GM23338 (cell line): ENCODE measurements at regions not wholly inside any gene's neighbourhood (a gene's known extent, or its start where the extent isn't known, plus 50 kb on each side); places are given as distances from the start of the nearest gene placed in this dataset.

ENCODE experiments used
- ATAC-seq: fragments of 200-7000 bp; cut with Tn5 transposase; 3 replicates; pipeline ENCODE4 v1.9.1; 2020
- DNase-seq: peaks from one replicate; pipeline ENCODE4 v3.0.0-alpha.2; 2015; ENCODE audit warnings: low spot score
- H2AFZ ChIP-seq: fragments of 200-600 bp; sonication (generic); 2 replicates; pipeline ENCODE4 v1.8.0; 2016; ENCODE audit warnings: antibody characterized with exemption, mild to moderate bottlenecking, moderate library complexity
- H3F3A ChIP-seq: fragments of 200-600 bp; sonication (generic); replicated peaks from 2 replicates; pipeline ENCODE4 v1.8.0; 2017; ENCODE audit warnings: antibody characterized with exemption, mixed run types, low read depth
- H3K27ac ChIP-seq: fragments of 200-600 bp; sonication (generic); 2 replicates; pipeline ENCODE4 v1.6.1; 2016; ENCODE audit warnings: low read depth
- H3K27me3 ChIP-seq: fragments of 200-600 bp; sonication (generic); 2 replicates; pipeline ENCODE4 v1.8.0; 2016; ENCODE audit warnings: mild to moderate bottlenecking, mixed run types, moderate library complexity; ENCODE audit not compliant: insufficient read depth
- H3K36me3 ChIP-seq: fragments of 200-600 bp; sonication (generic); 2 replicates; pipeline ENCODE4 v1.8.0; 2016; ENCODE audit warnings: mild to moderate bottlenecking; ENCODE audit not compliant: insufficient read depth
- H3K4me1 ChIP-seq: fragments of 200-600 bp; sonication (generic); 2 replicates; pipeline ENCODE4 v1.8.0; 2016; ENCODE audit warnings: mild to moderate bottlenecking, moderate library complexity; ENCODE audit not compliant: insufficient read depth
- H3K4me2 ChIP-seq: fragments of 200-600 bp; sonication (generic); 2 replicates; pipeline ENCODE4 v1.7.1; 2017; ENCODE audit warnings: mixed run types
- H3K4me3 ChIP-seq: fragments of 200-600 bp; sonication (generic); 2 replicates; pipeline ENCODE4 v1.6.1; 2016; ENCODE audit warnings: mixed run types
- H3K79me2 ChIP-seq: fragments of 200-600 bp; sonication (generic); replicated peaks from 2 replicates; pipeline ENCODE4 v1.8.0; 2017; ENCODE audit warnings: mild to moderate bottlenecking; ENCODE audit not compliant: insufficient read depth
- H3K9me2 ChIP-seq: fragments of 200-600 bp; sonication (generic); 2 replicates; pipeline ENCODE4 v1.8.0; 2017; ENCODE audit not compliant: insufficient read depth
- H4K20me1 ChIP-seq: fragments of 200-600 bp; sonication (generic); replicated peaks from 2 replicates; pipeline ENCODE4 v1.8.0; 2017; ENCODE audit warnings: mild to moderate bottlenecking; ENCODE audit not compliant: insufficient read depth
- H3K27ac Mint-ChIP-seq: 2 replicates; pipeline ENCODE4 v1.8.0; 2020; ENCODE audit warnings: inconsistent platforms, mild to moderate bottlenecking, moderate library complexity, mixed read lengths
- H3K27me3 Mint-ChIP-seq: 3 replicates; pipeline ENCODE4 v1.8.0; 2022; ENCODE audit warnings: low read depth, mild to moderate bottlenecking, moderate library complexity, mixed read lengths, inconsistent platforms; ENCODE audit not compliant: insufficient read depth, poor library complexity
- H3K36me3 Mint-ChIP-seq: 3 replicates; pipeline ENCODE4 v1.8.0; 2021; ENCODE audit warnings: low read depth, mild to moderate bottlenecking, inconsistent platforms, moderate library complexity, mixed read lengths
- H3K4me1 Mint-ChIP-seq: 3 replicates; pipeline ENCODE4 v1.8.0; 2020; ENCODE audit warnings: mild to moderate bottlenecking, inconsistent platforms, mixed read lengths
- H3K4me3 Mint-ChIP-seq: 3 replicates; pipeline ENCODE4 v1.8.0; 2021; ENCODE audit warnings: moderate library complexity, mild to moderate bottlenecking, inconsistent platforms, mixed read lengths
- H3K9me3 Mint-ChIP-seq: 3 replicates; pipeline ENCODE4 v1.8.0; 2020; ENCODE audit warnings: moderate library complexity, mild to moderate bottlenecking, inconsistent platforms, mixed read lengths
- CTCF ChIP-seq, 2 experiments: fragments of 200-600 bp in 1 of 2; sonication (generic) in 1 of 2; conservative IDR thresholded peaks; 2 replicates each; pipeline versions ENCODE4 v1.5.1 to v1.6.1; 2016 to 2017; ENCODE audit warnings: antibody characterized with exemption in 2 of 2, low read depth in 2 of 2, mild to moderate bottlenecking in 2 of 2, moderate library complexity in 1 of 2
- EZH2 ChIP-seq: fragments of 200-600 bp; sonication (generic); IDR thresholded peaks from one replicate; pipeline ENCODE4 v1.8.0; 2017; ENCODE audit warnings: antibody characterized with exemption, mild to moderate bottlenecking, low read depth; ENCODE audit not compliant: unreplicated experiment
- EZH2phosphoT487 ChIP-seq: fragments of 200-600 bp; sonication (generic); IDR thresholded peaks from one replicate; pipeline ENCODE4 v1.8.1; 2018; ENCODE audit warnings: antibody characterized with exemption; ENCODE audit not compliant: unreplicated experiment
- NANOG ChIP-seq: IDR thresholded peaks from 2 replicates; pipeline ENCODE4 v1.6.1; 2016; ENCODE audit warnings: antibody characterized with exemption, borderline replicate concordance
- POLR2AphosphoS5 ChIP-seq: IDR thresholded peaks from 2 replicates; pipeline ENCODE4 v1.6.1; 2016; ENCODE audit warnings: antibody characterized with exemption, low read depth
- REST ChIP-seq: IDR thresholded peaks from one replicate; pipeline ENCODE4 v1.6.1; 2018; ENCODE audit warnings: antibody characterized with exemption; ENCODE audit not compliant: unreplicated experiment
- ZNF462 ChIP-seq: fragments of 250-450 bp; sonication (Bioruptor Pico); IDR thresholded peaks from 2 replicates; pipeline ENCODE4 v1.5.0; 2020; ENCODE audit warnings: mild to moderate bottlenecking, moderate library complexity

- no peaks in the 10 kb centered on the region for H3K36me3 ChIP-seq
- no peak for TF ChIP-seq CTCF (conservative IDR thresholded peaks at IDR 0.05; ENCODE audit: low read depth in 2 of 2)
- no peak for TF ChIP-seq REST
- no peak for TF ChIP-seq POLR2AphosphoS5
- peak; percentile 86 for TF ChIP-seq NANOG
- no peak for TF ChIP-seq EZH2
- no peak for TF ChIP-seq ZNF462 (CRISPR knock-in tag)
- no peak for TF ChIP-seq EZH2phosphoT487
- H3K27ac ChIP-seq = peak overlapping the region; percentile 29
- no peak overlapping the region for H3K27ac Mint-ChIP-seq
- no peak overlapping the region; the same call in 2 of the 3 replicates for H3K4me3 Mint-ChIP-seq
- no peak overlapping the region for H2AFZ ChIP-seq
- H3K9me2 ChIP-seq = 0 out of 2 replicates have a peak, but pooled peaks cover 4% of the 10 kb centered on the region
- no peaks in the 10 kb centered on the region for H3K79me2 ChIP-seq
- no peaks in the 10 kb centered on the region for H4K20me1 ChIP-seq
- no peaks in the 10 kb centered on the region for H3K27me3 ChIP-seq
- no peak for DNase-seq
- no peak; the same call in 2 of the 3 replicates for ATAC-seq
- 0 out of 3 replicates have a peak, but pooled peaks cover 5% of the 10 kb centered on the region for H3K36me3 Mint-ChIP-seq
- no peaks in the 10 kb centered on the region for H3F3A ChIP-seq
- peak overlapping the region; percentile 4; the same call in 1 of the 2 replicates for H3K4me2 ChIP-seq
- peaks cover 44% of the 10 kb centered on the region for H3K4me1 ChIP-seq
- H3K4me3 ChIP-seq = no peak overlapping the region
- peaks cover 37% of the 10 kb centered on the region for H3K4me1 Mint-ChIP-seq
- peaks cover 2% of the 10 kb centered on the region for H3K27me3 Mint-ChIP-seq
- no peaks in the 10 kb centered on the region for H3K9me3 Mint-ChIP-seq
Measured at GRCh38 chr3:70488131-70488530, 175.7 kb upstream of the MDFIC2 start.
